Smooth muscle cell (in vitro differentiated cells): ENCODE measurements at regions not wholly inside any gene's neighbourhood (a gene's known extent, or its start where the extent isn't known, plus 50 kb on each side); places are given as distances from the start of the nearest gene placed in this dataset.

ENCODE experiments used
- DNase-seq: peaks from one replicate; lab custom pipeline; 2025; ENCODE audit not compliant: unreplicated experiment; lab: John Stamatoyannopoulos, UW
- H2AFZ ChIP-seq: fragments of 200-600 bp; sonication (generic); 2 replicates; pipeline ENCODE4 v1.6.0; 2016; ENCODE audit warnings: antibody characterized with exemption, low read depth, mild to moderate bottlenecking
- H3F3A ChIP-seq: fragments of 200-600 bp; sonication (generic); 2 replicates; pipeline ENCODE4 v1.6.0; 2017; ENCODE audit warnings: antibody characterized with exemption, low read depth
- H3K27ac ChIP-seq: fragments of 200-600 bp; sonication (generic); 2 replicates; pipeline ENCODE4 v1.5.1; 2016; ENCODE audit warnings: low read depth, mild to moderate bottlenecking
- H3K27me3 ChIP-seq: fragments of 200-600 bp; sonication (generic); 2 replicates; pipeline ENCODE4 v1.6.1; 2016; ENCODE audit warnings: low read depth, mild to moderate bottlenecking
- H3K36me3 ChIP-seq: fragments of 200-600 bp; sonication (generic); 2 replicates; pipeline ENCODE4 v1.5.1; 2016; ENCODE audit warnings: low read depth
- H3K4me1 ChIP-seq: fragments of 200-600 bp; sonication (generic); 2 replicates; pipeline ENCODE4 v1.5.1; 2016; ENCODE audit warnings: low read depth
- H3K4me2 ChIP-seq: fragments of 200-600 bp; sonication (generic); 2 replicates; pipeline ENCODE4 v1.6.0; 2016; ENCODE audit warnings: mild to moderate bottlenecking
- H3K4me3 ChIP-seq: fragments of 200-600 bp; sonication (generic); 2 replicates; pipeline ENCODE4 v1.5.1; 2016; ENCODE audit warnings: mild to moderate bottlenecking
- H3K79me2 ChIP-seq: fragments of 200-600 bp; sonication (generic); 2 replicates; pipeline ENCODE4 v1.6.0; 2016; ENCODE audit warnings: low read depth, mild to moderate bottlenecking
- H3K9ac ChIP-seq: fragments of 200-600 bp; sonication (generic); 2 replicates; pipeline ENCODE4 v1.6.0; 2016; ENCODE audit warnings: low read depth
- H3K9me3 ChIP-seq: fragments of 200-600 bp; sonication (generic); replicated peaks from 2 replicates; pipeline ENCODE4 v1.5.1; 2016; ENCODE audit warnings: low read depth
- H4K20me1 ChIP-seq: fragments of 200-600 bp; sonication (generic); 2 replicates; pipeline ENCODE4 v1.6.0; 2016; ENCODE audit warnings: low read depth
- WGBS: methylation state at CpG from one replicate; pipeline ENCODE4 v1.1.7; 2016; ENCODE audit warnings: low lambda C conversion rate; 5-methylcytosine and 5-hydroxymethylcytosine counted together
- TF ChIP-seq, protein P1 (sequence below): fragments of 200-600 bp; sonication (generic); IDR thresholded peaks from 2 replicates; pipeline ENCODE4 v1.5.1; 2017; ENCODE audit warnings: borderline replicate concordance, mild to moderate bottlenecking, antibody characterized with exemption; ENCODE audit not compliant: insufficient read depth, poor library complexity, severe bottlenecking

DNA sequence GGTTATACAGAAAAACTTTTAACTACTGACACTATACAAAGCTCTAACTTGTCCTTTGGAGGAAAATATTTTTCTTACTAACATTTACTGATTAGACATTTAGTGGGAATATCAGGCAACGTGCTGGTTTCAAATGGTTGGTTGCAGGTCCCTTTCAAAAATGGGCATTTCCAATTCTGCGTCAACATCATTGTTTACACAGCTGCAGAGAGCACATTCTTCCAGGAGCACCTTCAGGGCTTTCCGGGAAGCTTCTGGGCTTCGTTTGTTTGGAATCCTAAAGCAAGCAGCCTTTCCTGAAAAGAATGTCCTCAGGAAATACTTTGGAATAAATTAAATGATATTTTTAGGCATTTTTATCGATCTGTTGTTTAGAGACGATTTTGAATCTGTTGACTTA is 289.7 kb downstream of the TRIML1 start:
- Histone ChIP-seq H3K79me2 (no peaks in the 10 kb centered on the region), H2AFZ (no peak overlapping the region), H3K27me3 (no peaks in the 10 kb centered on the region), H3F3A (no peaks in the 10 kb centered on the region), H3K4me2 (no peak overlapping the region), H3K36me3 (no peaks in the 10 kb centered on the region), H3K4me1 (peaks cover 15% of the 10 kb centered on the region), H3K4me3 (no peak overlapping the region), H3K27ac (no peak overlapping the region), H4K20me1 (no peaks in the 10 kb centered on the region), H3K9ac (no peak overlapping the region), H3K9me3 (no peaks in the 10 kb centered on the region)
- TF ChIP-seq, protein P1, sequence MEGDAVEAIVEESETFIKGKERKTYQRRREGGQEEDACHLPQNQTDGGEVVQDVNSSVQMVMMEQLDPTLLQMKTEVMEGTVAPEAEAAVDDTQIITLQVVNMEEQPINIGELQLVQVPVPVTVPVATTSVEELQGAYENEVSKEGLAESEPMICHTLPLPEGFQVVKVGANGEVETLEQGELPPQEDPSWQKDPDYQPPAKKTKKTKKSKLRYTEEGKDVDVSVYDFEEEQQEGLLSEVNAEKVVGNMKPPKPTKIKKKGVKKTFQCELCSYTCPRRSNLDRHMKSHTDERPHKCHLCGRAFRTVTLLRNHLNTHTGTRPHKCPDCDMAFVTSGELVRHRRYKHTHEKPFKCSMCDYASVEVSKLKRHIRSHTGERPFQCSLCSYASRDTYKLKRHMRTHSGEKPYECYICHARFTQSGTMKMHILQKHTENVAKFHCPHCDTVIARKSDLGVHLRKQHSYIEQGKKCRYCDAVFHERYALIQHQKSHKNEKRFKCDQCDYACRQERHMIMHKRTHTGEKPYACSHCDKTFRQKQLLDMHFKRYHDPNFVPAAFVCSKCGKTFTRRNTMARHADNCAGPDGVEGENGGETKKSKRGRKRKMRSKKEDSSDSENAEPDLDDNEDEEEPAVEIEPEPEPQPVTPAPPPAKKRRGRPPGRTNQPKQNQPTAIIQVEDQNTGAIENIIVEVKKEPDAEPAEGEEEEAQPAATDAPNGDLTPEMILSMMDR: no peak
- WGBS: 45% methylated on average over 6 of the region's 6 CpGs
- DNase-seq: no peak

DNA sequence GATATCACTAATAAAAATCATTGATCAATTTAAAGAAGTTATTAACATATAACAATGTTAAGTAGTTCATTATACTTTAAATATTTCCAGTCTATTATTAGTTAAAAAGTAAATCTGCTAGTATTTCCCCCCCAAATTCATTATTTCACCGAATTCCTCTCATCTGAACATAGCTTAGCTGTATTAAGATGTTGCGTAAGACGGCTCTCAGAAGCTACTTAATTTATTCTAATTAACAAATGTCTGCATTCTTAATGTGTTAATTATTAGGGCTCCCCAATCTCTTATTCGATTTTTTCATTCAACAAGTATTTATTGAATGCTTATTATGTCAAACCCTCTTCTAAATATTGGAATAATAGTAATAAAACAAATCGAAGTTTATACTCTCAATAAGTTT is 290.7 kb downstream of the TRIML1 start:
- no peaks in the 10 kb centered on the region for H4K20me1 ChIP-seq
- no peak overlapping the region for H3K27ac ChIP-seq
- no peaks in the 10 kb centered on the region for H3K27me3 ChIP-seq
- no peak overlapping the region for H2AFZ ChIP-seq
- no peak overlapping the region for H3K4me3 ChIP-seq
- TF ChIP-seq, protein P1: no peak
- no peaks in the 10 kb centered on the region for H3K9me3 ChIP-seq
- no peaks in the 10 kb centered on the region for H3K36me3 ChIP-seq
- no peak overlapping the region for H3K9ac ChIP-seq
- peaks cover 21% of the 10 kb centered on the region for H3K4me1 ChIP-seq
- WGBS: 88% methylated on average over 5 of the region's 5 CpGs
- no peaks in the 10 kb centered on the region for H3K79me2 ChIP-seq
- DNase-seq: no peak
- no peak overlapping the region for H3K4me2 ChIP-seq
- H3F3A ChIP-seq: no peaks in the 10 kb centered on the region

DNA sequence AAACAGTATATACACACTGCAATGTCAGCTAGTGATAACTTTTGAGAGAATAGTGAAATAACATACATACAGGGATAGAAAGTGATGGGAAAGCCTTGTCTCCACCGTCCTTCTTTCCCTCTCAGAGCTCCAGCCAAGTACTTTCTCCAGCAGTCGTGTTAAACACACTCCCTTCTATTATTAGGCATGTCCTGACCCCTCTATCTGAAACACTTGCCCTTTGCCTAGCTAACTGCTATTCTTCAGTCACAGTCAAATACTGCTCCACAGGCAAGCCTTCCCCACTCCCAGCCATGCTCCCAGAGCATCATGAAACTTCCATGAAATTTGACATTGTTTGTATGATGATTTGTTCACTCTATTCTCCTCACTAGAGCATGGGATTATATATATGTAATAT is 291.1 kb downstream of the TRIML1 start:
- H3K9me3 ChIP-seq: no peaks in the 10 kb centered on the region
- no peak overlapping the region for H3K27ac ChIP-seq
- TF ChIP-seq, protein P1: no peak
- no peak overlapping the region for H2AFZ ChIP-seq
- no peaks in the 10 kb centered on the region for H3K79me2 ChIP-seq
- no peak overlapping the region for H3K9ac ChIP-seq
- H3K4me1 ChIP-seq: peaks cover 21% of the 10 kb centered on the region
- H3K36me3 ChIP-seq: no peaks in the 10 kb centered on the region
- H3F3A ChIP-seq: no peaks in the 10 kb centered on the region
- no peaks in the 10 kb centered on the region for H3K27me3 ChIP-seq
- no peak for DNase-seq
- no peaks in the 10 kb centered on the region for H4K20me1 ChIP-seq
- H3K4me2 ChIP-seq: no peak overlapping the region
- WGBS: 81% methylated on average over 2 of the region's 2 CpGs
- H3K4me3 ChIP-seq: no peak overlapping the region

DNA sequence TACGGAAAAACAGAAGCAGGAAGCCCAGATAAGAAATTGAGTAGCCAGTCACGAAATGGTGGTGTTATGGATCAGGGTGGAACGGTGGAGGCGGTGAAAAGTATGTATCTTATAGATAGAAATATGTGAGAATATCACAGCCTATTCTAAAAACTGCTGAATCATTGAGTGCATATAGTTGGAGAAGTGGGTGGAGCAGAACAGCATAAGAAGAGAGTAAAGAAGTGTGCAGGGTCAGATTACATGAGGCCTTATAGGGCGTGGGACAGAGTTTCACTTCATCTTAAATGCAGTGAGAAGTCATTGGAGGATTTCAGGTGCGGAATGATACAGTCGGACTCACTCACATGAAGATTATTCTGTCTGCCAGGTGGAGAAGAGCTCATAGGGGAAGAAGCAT is 293.1 kb downstream of the TRIML1 start:
- no peak overlapping the region for H2AFZ ChIP-seq
- no peaks in the 10 kb centered on the region for H3K36me3 ChIP-seq
- TF ChIP-seq, protein P1: no peak
- H3K27me3 ChIP-seq: no peaks in the 10 kb centered on the region
- H3K79me2 ChIP-seq: no peaks in the 10 kb centered on the region
- no peaks in the 10 kb centered on the region for H3F3A ChIP-seq
- no peak for DNase-seq
- 82% methylated on average over 7 of the region's 7 CpGs for WGBS
- H3K9ac ChIP-seq: no peak overlapping the region
- H3K4me3 ChIP-seq: no peak overlapping the region
- peaks cover 21% of the 10 kb centered on the region for H3K4me1 ChIP-seq
- no peak overlapping the region for H3K27ac ChIP-seq
- no peak overlapping the region for H3K4me2 ChIP-seq
- H4K20me1 ChIP-seq: no peaks in the 10 kb centered on the region
- no peaks in the 10 kb centered on the region for H3K9me3 ChIP-seq
